Loucy (cell line): ENCODE measurements at regions not wholly inside any gene's neighbourhood (a gene's known extent, or its start where the extent isn't known, plus 50 kb on each side); places are given as distances from the start of the nearest gene placed in this dataset.

Experiments
- H2AFZ ChIP-seq: fragments of 200-600 bp; sonication (generic); 2 replicates; pipeline ENCODE4 v1.6.0; 2016; ENCODE audit warnings: antibody characterized with exemption, mild to moderate bottlenecking, low read length, moderate library complexity
- H3F3A ChIP-seq: fragments of 200-600 bp; 2 replicates; pipeline ENCODE4 v1.6.0; 2016; ENCODE audit warnings: antibody characterized with exemption, low read depth, mild to moderate bottlenecking
- H3K27me3 ChIP-seq: fragments of 200-600 bp; sonication (generic); 2 replicates; pipeline ENCODE4 v1.6.1; 2014; ENCODE audit warnings: low read length, mild to moderate bottlenecking; ENCODE audit not compliant: insufficient read depth, poor library complexity, severe bottlenecking
- H3K36me3 ChIP-seq: fragments of 200-600 bp; sonication (generic); 2 replicates; pipeline ENCODE4 v1.6.1; 2016; ENCODE audit warnings: low read length; ENCODE audit not compliant: insufficient read depth
- H3K4me1 ChIP-seq: fragments of 200-600 bp; sonication (generic); 2 replicates; pipeline ENCODE4 v1.5.1; 2014; ENCODE audit warnings: low read length, mild to moderate bottlenecking; ENCODE audit not compliant: insufficient read depth, poor library complexity, severe bottlenecking
- H3K4me2 ChIP-seq: fragments of 200-600 bp; sonication (generic); 2 replicates; pipeline ENCODE4 v1.6.0; 2014; ENCODE audit warnings: antibody characterized with exemption, low read length, low read depth, mild to moderate bottlenecking; ENCODE audit not compliant: poor library complexity, severe bottlenecking
- H3K4me3 ChIP-seq: fragments of 200-600 bp; sonication (generic); 2 replicates; pipeline ENCODE4 v1.5.1; 2014; ENCODE audit warnings: low read length, mild to moderate bottlenecking, mixed read lengths; ENCODE audit not compliant: poor library complexity, severe bottlenecking
- H3K79me2 ChIP-seq: fragments of 200-600 bp; sonication (generic); 2 replicates; pipeline ENCODE4 v1.6.1; 2014; ENCODE audit warnings: low read length; ENCODE audit not compliant: insufficient read depth
- H3K9ac ChIP-seq: fragments of 200-600 bp; sonication (generic); 2 replicates; pipeline ENCODE4 v1.6.0; 2014; ENCODE audit warnings: mild to moderate bottlenecking, low read depth, low read length, moderate library complexity; ENCODE audit not compliant: poor library complexity, severe bottlenecking
- H3K9me2 ChIP-seq: fragments of 200-600 bp; sonication (generic); replicated peaks from 2 replicates; pipeline ENCODE4 v1.6.1; 2016; ENCODE audit warnings: low read depth, low read length, mixed read lengths
- H3K9me3 ChIP-seq: fragments of 200-600 bp; sonication (generic); 2 replicates; pipeline ENCODE4 v1.6.1; 2014; ENCODE audit warnings: mild to moderate bottlenecking, antibody characterized with exemption, low read length, low read depth; ENCODE audit not compliant: insufficient read depth
- H4K20me1 ChIP-seq: fragments of 200-600 bp; sonication (generic); 2 replicates; pipeline ENCODE4 v1.6.0; 2014; ENCODE audit warnings: antibody characterized with exemption, low read length, mild to moderate bottlenecking; ENCODE audit not compliant: insufficient read depth, poor library complexity, severe bottlenecking
- CTCF ChIP-seq: fragments of 200-600 bp; sonication (generic); conservative IDR thresholded peaks from 2 replicates; pipeline ENCODE4 v1.5.1; 2014; ENCODE audit warnings: mild to moderate bottlenecking, antibody characterized with exemption, low read length
- EZH2phosphoT487 ChIP-seq: fragments of 200-600 bp; IDR thresholded peaks from 2 replicates; pipeline ENCODE4 v1.6.1; 2018; ENCODE audit warnings: antibody characterized with exemption, mild to moderate bottlenecking, moderate library complexity, borderline replicate concordance

- Histone ChIP-seq H3F3A (no peaks in the 10 kb centered on the region), H3K9me2 (no peaks in the 10 kb centered on the region), H3K4me2 (no peak overlapping the region), H2AFZ (0 out of 2 replicates have a peak overlapping the region, but pooled peaks have one; percentile 8), H4K20me1 (no peaks in the 10 kb centered on the region), H3K36me3 (no peaks in the 10 kb centered on the region), H3K79me2 (no peaks in the 10 kb centered on the region), H3K9me3 (no peaks in the 10 kb centered on the region), H3K4me1 (peaks cover 21% of the 10 kb centered on the region), H3K4me3 (no peak overlapping the region), H3K9ac (no peak overlapping the region), H3K27me3 (no peaks in the 10 kb centered on the region)
- TF ChIP-seq CTCF (no peak), EZH2phosphoT487 (no peak)
Observed at GRCh38 chr7:17038160-17038782, 156.5 kb upstream of the AGR3 start.

GRCh38 chr7:17038783-17039170 is 157.0 kb upstream of the AGR3 start:
- Histone ChIP-seq H3K27me3 (no peaks in the 10 kb centered on the region), H3K4me3 (no peak overlapping the region), H3F3A (no peaks in the 10 kb centered on the region), H3K9me3 (no peaks in the 10 kb centered on the region), H3K9ac (no peak overlapping the region), H4K20me1 (no peaks in the 10 kb centered on the region), H2AFZ (0 out of 2 replicates have a peak overlapping the region, but pooled peaks have one; percentile 3), H3K79me2 (no peaks in the 10 kb centered on the region), H3K4me1 (peaks cover 26% of the 10 kb centered on the region), H3K36me3 (no peaks in the 10 kb centered on the region), H3K9me2 (no peaks in the 10 kb centered on the region), H3K4me2 (no peak overlapping the region)
- TF ChIP-seq CTCF, result no peak
- no peak for TF ChIP-seq EZH2phosphoT487

- Histone ChIP-seq H3K9me2 (no peaks in the 10 kb centered on the region), H3K79me2 (no peaks in the 10 kb centered on the region), H3K9me3 (no peaks in the 10 kb centered on the region), H3K4me2 (no peak overlapping the region), H3K4me3 (no peak overlapping the region), H4K20me1 (no peaks in the 10 kb centered on the region), H3K27me3 (no peaks in the 10 kb centered on the region), H2AFZ (no peak overlapping the region), H3K4me1 (peaks cover 32% of the 10 kb centered on the region), H3K36me3 (no peaks in the 10 kb centered on the region), H3F3A (no peaks in the 10 kb centered on the region), H3K9ac (no peak overlapping the region)
- no peak for TF ChIP-seq CTCF
- TF ChIP-seq EZH2phosphoT487, result no peak
Observed at GRCh38 chr7:17039372-17039771, 157.6 kb upstream of the AGR3 start.
